ENCODE measurements at regions not wholly inside any gene's neighbourhood (a gene's known extent, or its start where the extent isn't known, plus 50 kb on each side); places are given as distances from the start of the nearest gene placed in this dataset.

GRCh38 chr15:36335659-36336058 lies 243.8 kb upstream of the CDIN1 start:
- H3K4me3 ChIP-seq (ENCODE audit: low read depth, low read length), result no peak overlapping the region
- in situ Hi-C loops (cut with HindIII; ENCODE audit: low sequenced_read_pairs), result no loop called here
- no peak for DNase-seq (ENCODE audit: low read depth)
- TF ChIP-seq, protein P1, sequence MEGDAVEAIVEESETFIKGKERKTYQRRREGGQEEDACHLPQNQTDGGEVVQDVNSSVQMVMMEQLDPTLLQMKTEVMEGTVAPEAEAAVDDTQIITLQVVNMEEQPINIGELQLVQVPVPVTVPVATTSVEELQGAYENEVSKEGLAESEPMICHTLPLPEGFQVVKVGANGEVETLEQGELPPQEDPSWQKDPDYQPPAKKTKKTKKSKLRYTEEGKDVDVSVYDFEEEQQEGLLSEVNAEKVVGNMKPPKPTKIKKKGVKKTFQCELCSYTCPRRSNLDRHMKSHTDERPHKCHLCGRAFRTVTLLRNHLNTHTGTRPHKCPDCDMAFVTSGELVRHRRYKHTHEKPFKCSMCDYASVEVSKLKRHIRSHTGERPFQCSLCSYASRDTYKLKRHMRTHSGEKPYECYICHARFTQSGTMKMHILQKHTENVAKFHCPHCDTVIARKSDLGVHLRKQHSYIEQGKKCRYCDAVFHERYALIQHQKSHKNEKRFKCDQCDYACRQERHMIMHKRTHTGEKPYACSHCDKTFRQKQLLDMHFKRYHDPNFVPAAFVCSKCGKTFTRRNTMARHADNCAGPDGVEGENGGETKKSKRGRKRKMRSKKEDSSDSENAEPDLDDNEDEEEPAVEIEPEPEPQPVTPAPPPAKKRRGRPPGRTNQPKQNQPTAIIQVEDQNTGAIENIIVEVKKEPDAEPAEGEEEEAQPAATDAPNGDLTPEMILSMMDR (IDR thresholded peaks at IDR 0.05; ENCODE audit: low read depth, low read length, missing control alignments), result no peak

DNA sequence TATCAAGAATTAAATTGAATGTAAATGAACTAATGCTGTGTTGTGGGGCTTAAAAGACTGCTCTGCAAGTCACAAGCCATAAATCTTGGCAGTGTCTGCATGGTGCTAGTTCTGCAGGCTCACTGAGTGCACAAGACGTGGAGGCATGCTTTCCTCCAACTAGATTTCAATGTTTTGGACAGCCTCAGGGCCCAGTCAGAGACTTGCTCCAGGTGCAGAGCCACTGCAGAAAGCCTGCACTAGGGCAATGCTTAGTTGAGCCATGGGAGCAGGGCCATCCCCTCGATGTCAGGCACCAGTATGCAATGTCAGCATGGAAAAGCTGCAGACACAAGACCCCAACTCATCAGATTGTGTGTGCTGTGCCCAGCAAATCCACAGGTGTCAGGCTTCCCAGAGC lies 234.5 kb upstream of the CDIN1 start:
- DNase-seq (ENCODE audit: low read depth), result no peak
- TF ChIP-seq, protein P1 (IDR thresholded peaks at IDR 0.05; ENCODE audit: low read depth, low read length, missing control alignments), result no peak
- no peak overlapping the region for H3K4me3 ChIP-seq (ENCODE audit: low read depth, low read length)
- in situ Hi-C loops (cut with HindIII; ENCODE audit: low sequenced_read_pairs), result no loop called here

- TF ChIP-seq, protein P1 (IDR thresholded peaks at IDR 0.05; ENCODE audit: low read depth, low read length, missing control alignments), result no peak
- in situ Hi-C loops (cut with HindIII; ENCODE audit: low sequenced_read_pairs), result no loop called here
Observed at GRCh38 chr15:36347272-36347858, 232.1 kb upstream of the CDIN1 start.

DNA sequence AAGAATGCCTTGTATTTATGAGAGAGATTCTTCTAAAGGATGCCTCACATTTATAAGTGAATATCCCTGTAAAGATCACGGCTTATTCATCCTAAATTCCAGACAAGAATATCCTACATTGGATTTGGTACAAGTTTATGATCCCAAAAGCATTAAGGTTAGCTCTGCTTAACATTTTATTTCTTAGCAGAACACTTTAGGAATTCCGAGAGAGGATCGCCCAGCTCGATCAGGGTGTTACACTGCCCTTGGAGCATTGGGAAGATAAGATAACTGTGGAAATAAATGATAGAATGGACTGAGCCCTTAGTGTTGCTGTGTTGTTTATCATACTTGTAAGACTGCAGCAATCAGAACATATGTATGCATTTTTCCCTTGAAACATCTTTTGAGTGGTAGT lies 223.0 kb upstream of the CDIN1 start:
- in situ Hi-C loops (cut with HindIII; ENCODE audit: low sequenced_read_pairs), result no loop called here
- TF ChIP-seq, protein P1 (IDR thresholded peaks at IDR 0.05; ENCODE audit: low read depth, low read length, missing control alignments), result no peak
- H3K4me3 ChIP-seq (ENCODE audit: low read depth, low read length), result no peak overlapping the region

More at GRCh38 chr15:36347272-36347858, 232.1 kb upstream of the CDIN1 start:
- no peak overlapping the region for H3K4me3 ChIP-seq (ENCODE audit: low read depth, low read length)
- no peak for DNase-seq (ENCODE audit: low read depth)

GRCh38 chr15:36356978-36357601 lies 222.3 kb upstream of the CDIN1 start:
- DNase-seq (ENCODE audit: low read depth), result peak; percentile 81
- TF ChIP-seq, protein P1 (IDR thresholded peaks at IDR 0.05; ENCODE audit: low read depth, low read length, missing control alignments), result no peak
- in situ Hi-C loops (cut with HindIII; ENCODE audit: low sequenced_read_pairs), result no loop called here
- H3K4me3 ChIP-seq (ENCODE audit: low read depth, low read length), result no peak overlapping the region

More for the DNA sequence above, 223.0 kb upstream of the CDIN1 start:
- DNase-seq (ENCODE audit: low read depth), result no peak

- TF ChIP-seq, protein P1 (IDR thresholded peaks at IDR 0.05; ENCODE audit: low read depth, low read length, missing control alignments), result no peak
- H3K4me3 ChIP-seq (ENCODE audit: low read depth, low read length), result no peak overlapping the region
- peak; percentile 74 for DNase-seq (ENCODE audit: low read depth)
- in situ Hi-C loops (cut with HindIII; ENCODE audit: low sequenced_read_pairs), result no loop called here
Observed at GRCh38 chr15:36358094-36358493, 221.3 kb upstream of the CDIN1 start.
